ENCODE measurements at regions not wholly inside any gene's neighbourhood (a gene's known extent, or its start where the extent isn't known, plus 50 kb on each side); places are given as distances from the start of the nearest gene placed in this dataset.

DNA sequence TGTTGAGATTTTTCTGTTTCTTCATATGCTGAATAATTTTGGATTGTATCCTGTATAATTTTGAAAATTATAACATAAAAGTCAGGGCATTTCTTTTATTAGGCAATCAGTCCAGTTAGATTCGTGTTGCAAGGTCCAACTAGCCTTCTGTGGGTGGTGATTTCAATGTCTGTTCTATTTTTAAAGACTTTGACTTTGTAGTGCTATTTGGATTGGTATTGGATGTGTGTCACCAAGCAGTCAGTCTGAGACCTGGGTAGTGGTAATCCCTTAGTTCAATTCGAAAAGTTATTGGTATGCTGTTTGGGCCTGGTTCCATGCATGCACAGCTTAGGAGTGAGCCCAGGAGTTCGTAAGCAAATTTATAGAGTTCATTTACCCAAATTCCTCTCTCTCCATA, 82.2 kb downstream of the EPDR1 start:
- DNase-seq, result no peak

DNA sequence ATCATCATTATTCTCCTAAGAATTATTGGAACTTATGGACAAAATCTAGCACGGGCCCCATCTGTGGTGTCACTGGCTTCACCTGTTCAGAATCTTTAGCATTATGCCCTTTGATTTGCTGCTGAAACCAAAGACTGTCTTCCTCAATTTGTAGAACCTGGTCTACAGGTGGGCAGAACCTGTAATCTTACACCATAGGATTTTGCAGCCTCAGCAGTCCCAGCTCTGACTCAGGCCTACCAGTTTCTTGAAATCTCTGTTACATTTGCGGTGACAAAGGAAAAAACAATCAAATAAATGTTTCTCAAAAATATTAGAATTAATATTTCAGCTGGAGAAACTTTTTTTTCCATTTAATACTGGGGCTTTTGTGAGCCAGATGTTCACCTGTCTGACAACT, 86.1 kb downstream of the EPDR1 start:
- DNase-seq, result no peak

DNA sequence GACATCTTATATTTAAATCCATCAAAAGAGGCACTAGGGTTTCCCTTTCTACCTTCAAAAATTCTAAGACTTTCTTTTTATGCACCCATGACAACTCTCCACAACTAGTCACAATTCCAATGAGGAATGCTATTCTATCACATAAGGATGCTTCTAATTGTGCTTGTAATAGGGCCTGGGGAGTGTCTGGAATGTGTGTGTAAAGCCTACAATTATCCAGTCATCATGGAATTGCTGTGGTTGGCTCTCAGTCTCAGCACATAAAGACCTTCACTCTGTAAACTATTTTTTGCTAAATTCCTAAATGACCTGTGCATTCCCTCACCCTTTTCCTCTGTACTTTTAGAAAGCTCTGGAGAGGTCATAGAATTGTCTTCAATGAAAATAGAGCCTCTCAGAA, 86.7 kb downstream of the EPDR1 start:
- no peak for DNase-seq

DNA sequence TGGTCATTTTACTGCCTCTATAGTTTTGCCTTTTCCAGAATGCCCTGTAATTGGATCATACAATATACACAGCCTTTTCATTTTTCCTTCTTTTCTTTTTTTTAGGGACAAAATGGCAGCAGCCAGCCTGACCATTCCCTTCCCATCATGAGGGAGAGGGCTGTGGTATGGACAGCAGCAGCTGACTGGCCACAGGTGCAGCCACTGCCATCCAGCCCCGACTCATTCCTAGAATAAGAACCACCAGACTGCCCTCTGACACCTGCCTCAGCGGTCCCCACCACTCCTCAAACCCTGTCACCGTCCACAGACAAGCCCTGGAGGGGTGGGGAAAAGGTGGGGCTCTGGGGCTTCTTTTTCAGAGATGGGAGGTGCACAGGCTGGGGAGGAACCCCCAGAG, 92.8 kb downstream of the EPDR1 start:
- no peak for DNase-seq

DNA sequence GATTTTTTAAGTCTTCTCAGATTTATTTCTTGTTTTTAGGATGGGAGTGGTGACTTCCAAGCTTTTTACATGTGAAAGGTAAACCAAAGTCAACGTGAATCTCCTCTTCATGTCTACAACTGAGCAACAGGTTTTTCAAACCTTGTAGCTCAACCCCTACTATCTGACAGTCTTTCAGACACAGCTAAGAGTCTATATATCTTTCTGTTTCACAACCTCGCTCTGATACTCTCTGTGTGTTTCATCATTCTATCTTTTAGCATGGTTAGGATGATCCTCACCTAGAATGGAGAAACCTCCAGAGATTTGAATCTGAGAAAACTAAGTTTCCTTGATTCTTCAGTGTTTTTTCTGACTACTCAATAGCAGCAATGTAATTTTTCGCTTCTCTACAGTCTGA, 96.1 kb downstream of the EPDR1 start:
- DNase-seq, result no peak

DNA sequence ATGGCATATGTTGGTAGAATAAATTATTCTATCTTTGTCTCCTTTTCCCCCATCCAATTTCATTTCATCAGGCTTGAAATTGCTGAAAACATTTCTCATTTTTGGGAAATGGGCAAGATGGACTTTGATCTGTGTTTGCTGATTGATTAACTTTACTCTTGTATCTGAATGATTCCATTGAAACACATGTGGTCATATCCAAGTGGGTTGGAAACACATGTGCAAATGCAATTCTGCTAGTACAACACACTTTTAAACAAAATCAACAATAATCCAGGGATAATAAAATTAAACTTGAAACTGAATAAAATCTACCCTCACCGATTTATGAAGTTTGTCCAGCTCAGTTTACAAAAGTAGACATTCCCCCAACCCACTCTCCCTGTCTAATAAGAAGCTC, 96.9 kb downstream of the EPDR1 start:
- no peak for DNase-seq

DNA sequence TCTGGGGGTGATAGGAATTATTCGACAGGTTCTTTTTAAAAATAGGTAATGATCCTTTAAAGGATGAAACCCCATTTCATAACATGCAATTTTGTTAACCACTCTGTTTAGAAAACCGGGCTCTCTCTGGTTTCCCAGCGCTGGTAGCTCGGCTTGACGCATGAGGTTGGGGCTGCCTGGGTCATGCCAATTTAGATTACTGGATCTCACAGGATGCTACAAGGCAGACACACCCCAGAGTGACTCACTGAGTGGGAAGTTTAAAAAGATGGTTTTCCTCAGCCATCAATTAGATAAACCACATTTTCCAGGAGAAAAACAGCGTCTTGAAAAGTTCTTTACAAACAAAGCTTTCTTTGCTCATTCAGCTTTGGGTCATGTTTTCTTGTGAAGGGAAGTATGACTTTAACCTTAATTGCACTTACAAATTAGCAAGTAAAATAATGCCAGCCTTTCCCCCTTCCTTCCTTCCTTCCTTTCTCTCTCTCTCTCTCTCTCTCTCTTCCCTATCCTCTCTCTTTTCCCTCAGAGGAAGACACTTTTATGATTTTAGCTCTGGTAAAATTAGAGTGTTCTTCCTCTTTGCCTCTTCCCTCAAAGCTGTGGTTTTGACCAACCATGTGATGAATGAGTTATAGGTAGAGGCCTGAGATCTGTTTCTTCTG, 99.8 kb downstream of the EPDR1 start:
- no peak for DNase-seq

DNA sequence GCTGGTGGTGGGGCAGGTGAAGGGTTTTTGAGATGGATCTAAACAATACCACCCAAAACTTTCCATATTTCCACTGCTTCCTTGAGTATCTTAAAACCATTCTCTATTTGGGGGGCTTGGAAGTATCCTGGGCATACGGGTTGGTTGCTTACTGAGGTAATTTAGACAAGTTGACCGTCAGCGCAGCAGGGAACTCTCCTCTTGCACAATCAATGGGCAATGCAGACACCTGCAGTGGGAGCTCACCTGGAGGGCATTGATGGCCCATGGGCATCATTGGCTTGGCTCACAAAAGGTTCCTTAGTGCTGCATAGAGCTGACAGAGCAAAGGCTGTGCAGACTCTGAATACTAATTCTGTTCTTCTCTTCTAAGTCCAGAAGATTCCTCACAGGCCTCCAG, 101.5 kb downstream of the EPDR1 start:
- no peak for DNase-seq

DNA sequence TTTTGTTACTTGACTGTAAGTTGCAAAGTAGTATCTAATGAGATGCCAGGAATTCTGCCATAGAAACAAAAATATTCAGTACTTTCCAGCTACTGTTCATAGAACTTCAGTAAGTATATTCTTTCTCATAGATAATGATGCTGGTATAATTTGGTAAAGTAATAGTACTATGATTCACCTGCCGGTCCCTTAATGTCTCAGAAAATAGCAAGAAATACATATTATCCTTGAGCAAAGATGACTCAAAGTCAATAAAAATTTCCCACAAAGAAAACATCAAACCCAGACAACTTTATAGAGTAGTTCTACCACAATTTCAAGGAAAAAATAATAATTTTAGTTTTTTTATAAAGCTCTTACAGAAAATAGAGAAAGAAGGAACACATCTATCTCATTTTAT, 105.4 kb downstream of the EPDR1 start:
- no peak for DNase-seq

DNA sequence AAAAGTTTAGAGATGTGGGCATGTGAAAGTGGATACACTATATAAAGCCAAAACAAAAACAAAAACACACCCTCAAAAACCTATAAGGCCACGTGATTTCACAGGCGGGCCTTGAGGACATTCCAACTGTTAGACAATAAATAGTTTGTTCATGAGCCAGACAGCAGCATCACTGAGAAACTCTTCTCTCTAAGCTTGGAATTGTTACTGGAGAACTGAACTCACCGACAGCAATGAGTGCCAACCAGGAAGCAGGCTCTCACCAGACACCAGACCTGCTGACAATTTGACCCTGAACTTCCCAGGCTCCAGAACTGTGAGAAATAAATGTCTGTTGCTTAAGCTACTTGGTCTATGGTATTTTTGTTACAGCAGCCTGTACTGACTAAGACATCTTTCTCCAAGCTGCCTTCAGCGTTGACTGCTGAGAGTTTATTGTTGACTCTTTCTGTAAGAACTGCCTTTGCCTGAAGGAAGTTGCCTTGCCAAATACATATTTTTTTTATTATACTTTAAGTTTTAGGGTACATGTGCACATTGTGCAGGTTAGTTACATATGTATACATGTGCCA, 107.5 kb downstream of the EPDR1 start:
- no peak for DNase-seq

DNA sequence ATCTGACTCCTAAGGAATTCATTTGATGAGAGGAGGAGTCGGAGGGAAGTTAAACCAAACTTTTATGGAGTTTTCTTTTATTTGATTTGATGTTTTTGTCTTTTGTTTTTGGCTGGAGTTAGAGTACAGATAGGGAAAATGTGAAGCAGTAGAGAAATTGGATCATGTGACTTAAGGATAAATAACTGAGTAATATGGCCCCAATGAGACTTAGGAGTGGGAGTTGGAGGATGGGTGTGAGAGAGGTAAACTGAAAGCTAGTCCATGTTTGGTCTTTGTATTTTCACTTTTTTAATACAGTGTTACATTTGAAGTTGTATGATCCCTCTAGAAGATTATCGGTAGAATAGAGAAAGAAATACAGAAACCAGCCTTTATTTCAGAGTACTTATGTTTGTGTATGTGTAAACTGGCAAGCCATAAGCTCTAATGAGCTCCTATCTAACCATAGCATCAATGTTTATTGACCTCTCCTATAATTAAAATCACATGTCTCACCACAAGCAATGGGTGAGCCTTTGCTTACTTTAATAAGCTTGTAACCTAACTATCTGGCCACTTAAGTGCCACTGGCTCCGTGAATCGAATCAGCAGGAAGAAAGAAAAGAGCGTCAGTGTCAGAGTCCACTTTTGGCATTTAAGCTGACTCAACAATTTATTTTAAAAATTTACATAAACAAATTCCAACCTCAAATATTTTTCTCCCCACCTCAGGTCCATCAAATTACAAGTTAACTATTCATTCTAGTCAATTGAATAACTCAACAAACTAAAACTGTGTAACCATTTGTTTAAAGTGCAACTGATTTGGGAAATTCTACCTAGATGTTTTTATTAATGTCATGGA, 113.8 kb downstream of the EPDR1 start:
- DNase-seq, result no peak

DNA sequence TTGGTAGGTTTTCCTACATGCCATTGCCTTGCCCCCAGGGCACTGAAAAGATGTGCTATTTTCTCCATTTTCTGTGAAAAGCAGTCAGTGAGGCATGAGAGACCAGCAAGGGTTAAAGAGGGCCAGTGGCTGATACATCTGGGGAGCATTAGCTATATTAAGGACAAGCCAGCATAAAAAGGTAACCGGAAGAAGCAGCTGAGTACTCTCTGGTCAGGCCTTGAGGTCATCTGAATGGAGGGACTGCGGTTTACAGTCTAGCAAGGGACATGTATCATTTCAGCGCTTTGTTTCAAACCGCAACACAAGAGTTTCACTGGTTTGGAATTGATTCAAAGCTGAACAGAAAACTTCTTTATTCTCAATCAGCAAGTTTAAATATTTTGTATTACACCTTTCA, 120.4 kb downstream of the EPDR1 start:
- DNase-seq, result no peak

DNA sequence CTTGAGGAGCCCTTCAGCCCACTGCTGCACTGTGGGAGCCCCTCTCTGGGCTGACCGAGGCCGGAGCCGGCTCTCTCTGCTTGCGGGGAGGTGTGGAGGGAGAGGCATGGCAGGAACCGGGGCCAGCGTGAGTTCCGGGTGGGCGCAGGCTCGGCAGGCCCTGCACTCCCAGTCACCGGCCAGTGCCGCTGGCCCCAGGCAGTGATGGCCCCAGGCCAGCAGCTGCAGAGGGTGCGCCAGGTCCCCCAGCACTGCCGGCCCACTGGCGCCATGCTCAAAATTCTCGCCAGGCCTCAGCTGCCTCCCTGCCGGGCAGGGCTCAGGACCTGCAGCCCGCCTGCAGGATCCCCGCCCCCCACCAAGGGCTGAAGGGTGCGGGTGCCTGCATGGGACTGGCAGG, 128.4 kb upstream of the STARD3NL start:
- DNase-seq, result no peak

DNA sequence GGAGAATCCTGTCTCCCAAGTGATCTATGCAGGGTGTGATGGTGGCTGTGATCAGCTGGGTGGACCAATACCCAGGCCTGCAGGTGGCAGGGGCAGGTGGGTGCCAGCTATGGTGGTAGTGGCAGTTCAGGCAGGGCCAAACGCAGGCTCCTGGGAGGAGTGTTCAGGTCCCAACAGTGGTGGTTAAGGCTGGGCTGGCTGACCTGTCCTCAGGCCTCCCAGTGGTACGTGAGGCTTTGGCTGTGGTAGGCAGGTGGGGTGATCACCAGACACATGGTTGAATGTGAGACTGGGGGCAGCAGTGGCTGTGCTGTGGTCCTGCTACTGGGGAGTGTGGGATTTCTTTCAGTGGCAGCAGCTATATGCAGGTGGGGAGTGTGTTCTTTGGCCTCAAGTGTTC, 126.7 kb upstream of the STARD3NL start:
- no peak for DNase-seq

DNA sequence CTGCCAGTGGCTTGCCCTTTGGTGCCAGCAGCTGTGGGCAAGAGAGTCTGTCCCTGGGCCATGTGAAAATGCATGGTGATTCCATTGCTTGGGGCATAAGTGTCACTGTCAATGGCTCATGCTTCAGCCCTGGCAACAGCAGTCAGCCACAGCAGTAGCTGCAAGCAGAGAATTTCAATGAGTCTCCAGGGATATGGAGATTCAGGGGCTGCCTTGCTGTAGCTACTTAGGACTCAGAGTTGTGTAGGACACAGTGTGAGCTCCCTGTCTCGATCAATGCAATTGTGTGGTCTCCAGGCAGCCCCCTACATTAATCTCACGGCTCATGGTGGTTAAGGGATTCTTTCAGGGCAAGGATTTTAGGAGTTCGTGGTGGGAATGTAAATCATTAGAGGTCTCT, 126.3 kb upstream of the STARD3NL start:
- DNase-seq, result no peak

DNA sequence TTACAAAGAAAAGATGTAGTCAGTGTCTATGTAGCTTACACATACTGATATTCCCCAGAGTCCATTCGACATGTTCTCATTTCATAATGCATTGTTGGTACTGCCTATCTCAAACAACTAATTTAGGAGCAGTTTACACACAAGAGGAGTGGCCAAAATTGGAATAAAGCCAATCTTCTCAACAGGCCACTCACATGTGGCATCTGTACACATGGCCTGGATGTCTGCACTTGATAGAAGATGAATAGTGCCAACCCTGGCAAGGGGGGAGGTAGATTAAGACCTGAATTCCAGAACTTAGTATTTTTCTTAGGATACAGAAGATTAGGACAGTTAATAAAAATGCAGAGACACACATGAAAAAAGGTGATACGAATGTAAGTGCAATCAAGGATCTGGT, 125.3 kb upstream of the STARD3NL start:
- DNase-seq, result no peak

DNA sequence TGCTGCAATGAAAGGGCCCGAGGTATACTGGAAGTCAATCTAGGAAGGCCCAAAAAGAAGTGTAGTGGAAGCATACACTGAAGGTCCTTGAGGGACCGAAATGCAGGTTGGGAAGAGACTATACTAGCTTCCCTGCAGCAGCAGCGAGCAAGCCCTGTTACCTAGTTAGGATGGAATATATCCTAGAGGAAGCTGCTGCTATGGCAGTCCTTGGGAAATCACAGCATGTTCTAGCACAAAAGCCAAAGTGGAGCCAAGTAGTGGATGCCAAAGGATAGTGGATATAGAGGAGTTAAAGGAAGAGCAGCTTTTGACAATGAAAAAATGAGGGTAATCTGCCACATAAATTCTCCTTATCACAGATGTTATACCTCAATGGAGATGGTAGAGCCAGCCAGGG, 123.8 kb upstream of the STARD3NL start:
- no peak for DNase-seq

DNA sequence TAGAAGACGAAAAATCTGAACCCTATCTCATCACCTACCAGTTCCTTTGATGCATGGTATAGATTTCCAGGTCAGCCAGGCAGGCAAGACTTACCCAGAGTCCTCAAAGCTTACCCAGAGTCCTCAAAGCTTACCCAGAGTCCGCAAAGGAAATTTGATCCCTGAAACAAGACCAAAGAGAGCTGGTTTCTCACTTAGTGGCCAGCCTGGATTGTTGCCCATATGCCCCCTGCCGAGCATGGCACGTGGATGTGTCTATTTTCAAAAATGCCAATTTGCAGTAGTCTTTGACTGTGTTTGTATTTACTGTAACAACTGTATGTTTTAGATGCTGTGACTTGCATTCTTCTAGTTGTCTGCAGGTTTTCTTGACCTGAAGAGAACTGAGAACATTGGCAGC, 120.2 kb upstream of the STARD3NL start:
- no peak for DNase-seq

DNA sequence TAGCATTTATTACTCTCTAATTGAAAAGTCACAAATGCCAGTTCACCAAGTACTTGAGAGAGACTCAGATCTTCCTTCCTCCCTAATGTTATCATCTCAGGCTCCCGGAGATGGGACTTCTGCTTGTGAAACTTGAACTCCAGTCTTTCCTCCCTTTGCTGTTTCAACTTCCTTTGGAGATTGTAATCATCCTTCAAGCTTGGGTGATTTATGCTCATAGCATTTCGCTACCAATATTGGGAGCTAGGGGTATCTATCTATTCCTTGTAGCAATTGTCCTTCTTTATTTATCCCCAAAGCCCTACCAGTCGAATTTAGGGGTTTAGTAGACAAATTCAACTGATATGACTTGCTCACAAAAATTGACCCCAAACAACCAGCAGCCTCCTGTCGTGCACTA, 117.9 kb upstream of the STARD3NL start:
- DNase-seq, result no peak

DNA sequence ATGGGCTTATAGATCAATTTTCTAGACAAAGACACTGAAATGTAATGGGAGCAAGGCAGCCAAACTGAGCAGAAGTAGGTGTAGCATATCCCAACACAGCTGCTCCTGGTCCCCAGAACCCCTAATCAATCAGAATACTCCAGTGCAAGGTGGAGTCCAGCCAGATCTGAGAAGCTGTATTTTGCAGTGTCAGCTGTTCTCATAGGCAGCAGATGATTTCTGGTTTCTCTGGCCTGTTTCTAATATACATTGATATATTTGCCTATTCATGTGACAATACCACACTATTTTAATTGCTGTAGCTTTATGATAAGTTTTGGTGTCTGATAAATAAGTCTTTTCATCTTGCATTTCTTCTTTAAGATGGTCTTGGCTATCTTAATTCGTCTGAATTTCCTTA, 117.4 kb upstream of the STARD3NL start:
- no peak for DNase-seq

DNA sequence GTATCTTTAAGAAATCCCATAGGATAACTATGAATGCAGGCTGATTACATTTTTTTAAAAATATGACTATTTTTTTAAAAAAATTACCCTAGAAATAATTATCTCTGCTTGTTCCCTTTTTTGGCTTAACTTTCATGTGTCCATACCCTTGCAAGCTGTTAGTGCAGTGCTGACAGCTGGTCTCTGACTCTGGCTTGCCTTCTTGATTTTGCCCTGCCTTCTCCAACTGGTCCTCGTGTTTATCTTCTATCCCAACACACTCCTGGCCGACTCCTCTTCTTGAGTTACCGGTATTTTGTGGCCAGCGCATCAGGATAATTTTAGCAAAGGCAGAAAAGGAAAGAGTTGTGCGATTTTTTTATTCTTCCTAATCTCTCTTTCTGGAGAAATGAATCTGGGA, 111.7 kb upstream of the STARD3NL start:
- DNase-seq, result no peak

DNA sequence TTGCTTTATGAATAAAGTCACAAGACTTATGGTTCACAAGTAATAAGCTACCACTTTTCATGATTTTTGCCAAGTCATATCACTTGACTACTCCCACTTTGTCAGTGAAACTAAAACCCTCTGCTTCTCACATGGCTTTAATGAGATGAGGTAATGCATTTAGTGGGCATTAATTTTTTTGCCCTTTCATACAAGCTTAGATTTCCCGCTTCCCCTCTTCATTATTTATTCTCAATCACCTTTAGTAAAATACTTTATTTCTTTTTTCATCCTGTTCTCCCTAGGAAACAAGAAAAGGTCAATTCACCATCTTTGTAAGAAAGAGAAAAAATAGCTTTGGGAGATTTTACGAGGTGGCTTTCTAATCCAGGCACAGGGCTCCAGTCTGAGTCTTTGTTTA, 109.6 kb upstream of the STARD3NL start:
- no peak for DNase-seq

DNA sequence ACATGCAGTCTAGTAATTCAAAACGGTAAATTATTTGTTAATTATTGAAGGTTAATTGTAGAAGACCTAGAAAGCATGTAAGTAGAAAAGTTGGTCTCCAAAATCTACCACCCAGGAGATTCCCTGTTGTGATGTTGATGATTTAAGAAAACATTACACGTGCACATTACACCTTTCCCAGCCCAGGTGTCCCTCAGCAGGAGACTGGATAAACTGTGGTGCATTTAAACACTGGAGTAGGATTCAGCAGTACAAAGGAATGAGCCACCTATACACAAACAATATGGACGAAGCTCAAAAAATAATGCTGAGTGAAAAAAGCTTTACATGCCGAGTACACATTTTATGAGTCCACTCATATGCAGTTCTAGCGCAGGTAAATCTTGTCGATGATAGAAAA, 109.0 kb upstream of the STARD3NL start:
- DNase-seq, result no peak

DNA sequence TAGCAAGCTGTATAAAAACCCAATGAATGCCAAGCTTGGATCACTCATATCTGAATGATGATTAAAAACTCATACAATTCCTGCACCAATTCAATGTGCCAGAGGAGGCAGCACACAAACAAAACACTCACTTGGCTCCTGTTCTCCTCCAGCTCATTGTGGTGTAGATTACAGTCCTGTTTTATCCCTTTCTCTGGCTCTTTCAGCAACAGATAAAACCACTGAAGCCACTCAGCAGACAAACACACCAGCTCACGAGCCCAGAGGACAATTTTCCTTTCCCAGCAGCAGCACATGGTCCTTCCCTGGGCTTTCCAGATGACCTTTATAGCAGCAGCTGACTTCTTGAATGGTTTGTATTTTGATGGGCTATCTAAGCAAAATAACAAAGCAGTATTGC, 107.3 kb upstream of the STARD3NL start:
- no peak for DNase-seq

DNA sequence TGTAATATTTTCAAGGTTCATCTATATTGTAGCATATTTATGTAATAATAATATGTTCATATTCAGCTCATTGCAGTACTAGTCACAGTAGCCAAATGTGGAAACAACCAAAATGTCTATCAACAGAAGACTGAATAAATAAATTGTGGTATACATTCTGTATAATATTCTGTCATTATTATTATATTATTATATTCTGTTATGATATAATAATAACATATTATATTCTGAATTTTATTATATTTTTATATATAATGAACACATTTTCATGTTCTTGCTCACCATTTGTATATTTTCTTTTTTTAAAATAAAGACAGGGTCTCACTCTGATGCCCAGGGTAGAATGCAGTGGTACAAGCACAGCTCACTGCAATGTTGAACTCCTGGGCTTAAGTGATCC, 91.2 kb upstream of the STARD3NL start:
- DNase-seq, result no peak

Measured in retina (tissue), 1 donor.